IMR-90 (cell line): ENCODE measurements at regions not wholly inside any gene's neighbourhood (a gene's known extent, or its start where the extent isn't known, plus 50 kb on each side); places are given as distances from the start of the nearest gene placed in this dataset.

Experiments used
- ATAC-seq: fragments of 200-7000 bp; cut with Tn5 transposase; 2 replicates; pipeline ENCODE4 v1.9.1; 2020; ENCODE audit warnings: low read depth, mild to moderate bottlenecking, moderate library complexity
- BruUV-seq: library from RNA; stranded (reverse); fragments of 400-500 nt; replicated peaks from 2 replicates; lab custom pipeline; 2021; lab: Mats Ljungman, UMichigan
- CTCF ChIA-PET: fragments of 300-600 bp; formaldehyde crosslinking; extraction: SDS; loops from one replicate; lab custom pipeline; 2021; ENCODE audit warnings: antibody characterized with exemption; lab: Yijun Ruan, JAX
- POLR2A ChIA-PET: fragments of 300-600 bp; sonication (Branson Sonifier 250); formaldehyde crosslinking; loops from one replicate; lab custom pipeline; 2022; ENCODE audit warnings: antibody characterized with exemption; ENCODE audit not compliant: unreplicated experiment; lab: Charles Lee
- DNase-seq: peaks from one replicate; pipeline ENCODE4 v3.0.0; 2013
- H2AFZ ChIP-seq: replicated peaks from 2 replicates; pipeline ENCODE3; 2013; ENCODE audit warnings: low read length, mild to moderate bottlenecking; ENCODE audit not compliant: poor library complexity
- H2AK5ac ChIP-seq: 2 replicates; pipeline ENCODE4 v1.6.1; 2013; ENCODE audit warnings: low read depth, low read length, inconsistent platforms
- H2AK9ac ChIP-seq: replicated peaks from 2 replicates; pipeline ENCODE3; 2013; ENCODE audit warnings: mild to moderate bottlenecking, low read depth, low read length, moderate library complexity; ENCODE audit not compliant: poor library complexity
- H2BK120ac ChIP-seq: 2 replicates; pipeline ENCODE4 v1.6.1; 2013; ENCODE audit warnings: low read depth, low read length, inconsistent platforms
- H2BK15ac ChIP-seq: 3 replicates; pipeline ENCODE4 v1.6.1; 2013; ENCODE audit warnings: low read depth, low read length, inconsistent platforms
- H2BK20ac ChIP-seq: 2 replicates; pipeline ENCODE4 v1.6.1; 2013; ENCODE audit warnings: low read depth, mild to moderate bottlenecking, inconsistent platforms, low read length, moderate library complexity
- H2BK5ac ChIP-seq: 2 replicates; pipeline ENCODE4 v1.6.1; 2013; ENCODE audit warnings: mild to moderate bottlenecking, low read depth, low read length, inconsistent platforms; ENCODE audit not compliant: poor library complexity, severe bottlenecking
- H3K14ac ChIP-seq: replicated peaks from 2 replicates; pipeline ENCODE4 v1.6.1; 2013; ENCODE audit warnings: low read depth, low read length, inconsistent platforms
- H3K18ac ChIP-seq: 2 replicates; pipeline ENCODE4 v1.6.1; 2013; ENCODE audit warnings: low read depth, low read length, control low read depth
- H3K23ac ChIP-seq: 2 replicates; pipeline ENCODE4 v1.6.1; 2013; ENCODE audit warnings: low read depth, low read length, inconsistent platforms
- H3K27ac ChIP-seq: 2 replicates; pipeline ENCODE4 v1.5.1; 2013; ENCODE audit warnings: mild to moderate bottlenecking, control low read depth, low read length; ENCODE audit not compliant: insufficient read depth
- H3K27me3 ChIP-seq: 2 replicates; pipeline ENCODE4 v1.6.1; 2013; ENCODE audit warnings: low read length; ENCODE audit not compliant: control insufficient read depth, insufficient read depth
- H3K36me3 ChIP-seq: 2 replicates; pipeline ENCODE4 v1.6.1; 2013; ENCODE audit warnings: low read length, mixed read lengths; ENCODE audit not compliant: control insufficient read depth, insufficient read depth
- H3K4ac ChIP-seq: 2 replicates; pipeline ENCODE4 v1.6.1; 2013; ENCODE audit warnings: low read depth, low read length, inconsistent platforms
- H3K4me1 ChIP-seq: 2 replicates; pipeline ENCODE4 v1.6.1; 2013; ENCODE audit warnings: low read length, mixed read lengths; ENCODE audit not compliant: control insufficient read depth, insufficient read depth
- H3K4me2 ChIP-seq: 2 replicates; pipeline ENCODE4 v1.6.1; 2013; ENCODE audit warnings: low read depth, mild to moderate bottlenecking, control low read depth, low read length, moderate library complexity
- H3K4me3 ChIP-seq: 2 replicates; pipeline ENCODE4 v1.5.1; 2013; ENCODE audit warnings: low read depth, mild to moderate bottlenecking, control low read depth, low read length, moderate library complexity; ENCODE audit not compliant: insufficient read depth
- H3K56ac ChIP-seq: 2 replicates; pipeline ENCODE4 v1.6.1; 2013; ENCODE audit warnings: low read length, inconsistent platforms; ENCODE audit not compliant: insufficient read depth; ENCODE audit errors: extremely low read depth
- H3K79me1 ChIP-seq, 2 experiments: 2 replicates each; pipeline ENCODE4 v1.6.1; 2013; ENCODE audit warnings: low read length in 2 of 2, inconsistent platforms in 1 of 2, low read depth in 1 of 2
- H3K9ac ChIP-seq: 2 replicates; pipeline ENCODE4 v1.6.1; 2013; ENCODE audit warnings: low read depth, low read length, control low read depth
- H3K9me1 ChIP-seq: 2 replicates; pipeline ENCODE4 v1.6.1; 2013; ENCODE audit warnings: low read length, inconsistent platforms; ENCODE audit not compliant: insufficient read depth
- H3K9me3 ChIP-seq: 2 replicates; pipeline ENCODE4 v1.6.1; 2013; ENCODE audit warnings: low read length; ENCODE audit not compliant: control insufficient read depth, insufficient read depth
- H4K20me1 ChIP-seq: 2 replicates; pipeline ENCODE4 v1.6.1; 2013; ENCODE audit warnings: low read length, inconsistent platforms; ENCODE audit not compliant: insufficient read depth
- H4K5ac ChIP-seq: 2 replicates; pipeline ENCODE4 v1.6.1; 2013; ENCODE audit warnings: mild to moderate bottlenecking, low read depth, low read length, control low read depth
- H4K8ac ChIP-seq, 2 experiments: 2 replicates each; pipeline ENCODE4 v1.6.1; 2013; ENCODE audit warnings: low read depth in 2 of 2, low read length in 2 of 2, control low read depth in 1 of 2, inconsistent platforms in 1 of 2
- H4K91ac ChIP-seq: 2 replicates; pipeline ENCODE4 v1.6.1; 2013; ENCODE audit warnings: low read depth, low read length, inconsistent platforms; ENCODE audit not compliant: insufficient read depth
- MAFK ChIP-seq: IDR thresholded peaks from 2 replicates; pipeline ENCODE4 v1.6.1; 2012; ENCODE audit warnings: low read depth, low read length, improper control_type of control experiment
- SMC3 ChIP-seq: fragments of 150-350 bp; IDR thresholded peaks from 2 replicates; pipeline ENCODE4 v1.6.1; 2016; ENCODE audit warnings: low read depth, mild to moderate bottlenecking, antibody characterized with exemption, low read length, moderate library complexity
- WGBS, 2 experiments: methylation state at CpG; one replicate each; pipeline versions ENCODE4 v1.1.5 to v1.1.7; 2013; ENCODE audit warnings: missing lambda C conversion rate in 2 of 2; ENCODE audit not compliant: insufficient read length in 1 of 2; ENCODE audit errors: extremely low coverage in 2 of 2; 5-methylcytosine and 5-hydroxymethylcytosine counted together
- dilution Hi-C: fragments of 300-500 bp; cut with HindIII; formaldehyde crosslinking; loops from one replicate; pipeline ENCODE4 v1.14.3; 2018; ENCODE audit warnings: low sequenced_read_pairs; ENCODE audit not compliant: unreplicated experiment
- in situ Hi-C: fragments of 300-500 bp; cut with MboI; formaldehyde crosslinking; loops from 3 replicates; pipeline ENCODE4 v1.14.3; 2019; ENCODE audit warnings: low sequenced_read_pairs, inconsistent platforms, mixed read lengths
- intact Hi-C: fragments of 100-400 bp; cut with micrococcal nuclease; formaldehyde crosslinking; loops from 2 replicates; pipeline ENCODE4 v1.10.0; 2022

- Histone ChIP-seq H3K9ac (no peak overlapping the region), H3K23ac (no peak overlapping the region), H3K56ac (no peak overlapping the region), H2AK9ac (no peak overlapping the region), H3K4ac (no peak overlapping the region), H3K4me3 (no peak overlapping the region), H2BK20ac (no peak overlapping the region), H3K79me1 (no peaks in the 10 kb centered on the region), H3K4me2 (no peak overlapping the region), H2BK5ac (no peak overlapping the region), H3K27me3 (no peaks in the 10 kb centered on the region), H4K5ac (no peak overlapping the region), H4K91ac (no peak overlapping the region), H2BK15ac (no peak overlapping the region), H3K4me1 (no peaks in the 10 kb centered on the region), H3K27ac (no peak overlapping the region), H2AK5ac (no peak overlapping the region), H4K20me1 (no peaks in the 10 kb centered on the region), H2AFZ (no peak overlapping the region), H3K36me3 (no peaks in the 10 kb centered on the region), H2BK120ac (no peak overlapping the region), H3K14ac (no peak overlapping the region), H3K18ac (no peak overlapping the region), H3K9me3 (no peaks in the 10 kb centered on the region; the same call in 1 of the 2 replicates), H4K8ac (no peak overlapping the region), H3K9me1 (no peaks in the 10 kb centered on the region)
- POLR2A ChIA-PET = no interaction called here
- dilution Hi-C loops (no loop called here), intact Hi-C loops (no loop called here), in situ Hi-C loops (no loop called here)
- TF ChIP-seq SMC3 (no peak), MAFK (peak; percentile 96)
- CTCF ChIA-PET = no interaction called here
- WGBS, 2 experiments = no CpG with 5 or more reads among the region's 2 CpGs
- no TSS peak for BruUV-seq
- DNase-seq (no peak), ATAC-seq (no peak)
Measured at GRCh38 chr6:82458705-82459104, 95.1 kb downstream of the TPBG start.
